Activated naive CD8-positive, alpha-beta T cell treated with anti-CD3 and anti-CD28 coated beads, Interleukin-2, amount 10 ng/mL, durations not matched to agents 7 days and 5 days (primary cell): ENCODE measurements at regions not wholly inside any gene's neighbourhood (a gene's known extent, or its start where the extent isn't known, plus 50 kb on each side); places are given as distances from the start of the nearest gene placed in this dataset.
"Not testable (repeated sequence)": the region's sequence is repeated elsewhere in the genome, so short reads cannot be mapped to it uniquely, and the experiment has no call there.

Source experiments
- ATAC-seq: fragments of 150-1000 bp; cut with Tn5 transposase; one replicate; pipeline ENCODE4 v1.10.0; 2021; ENCODE audit warnings: low read depth, moderate library complexity
- POLR2A ChIA-PET: fragments of 350-600 bp; sonication (Branson Sonifier 250); formaldehyde crosslinking; loops from one replicate; lab custom pipeline; 2021; ENCODE audit warnings: antibody characterized with exemption; lab: Charles Lee
- DNase-seq: peaks from one replicate; pipeline ENCODE4 v3.0.0; 2021
- H3K27ac Mint-ChIP-seq: one replicate; pipeline ENCODE4 v1.8.0; 2022; ENCODE audit warnings: mild to moderate bottlenecking, mixed read lengths
- H3K27me3 Mint-ChIP-seq: one replicate; pipeline ENCODE4 v1.8.0; 2022; ENCODE audit warnings: mild to moderate bottlenecking, moderate library complexity, mixed read lengths
- H3K36me3 Mint-ChIP-seq: one replicate; pipeline ENCODE4 v1.8.0; 2021; ENCODE audit warnings: mild to moderate bottlenecking, mixed read lengths
- H3K4me1 Mint-ChIP-seq: one replicate; pipeline ENCODE4 v1.8.0; 2021; ENCODE audit warnings: mixed read lengths
- H3K4me3 Mint-ChIP-seq: one replicate; pipeline ENCODE4 v1.8.0; 2022; ENCODE audit warnings: mild to moderate bottlenecking, moderate library complexity, mixed read lengths
- H3K9me3 Mint-ChIP-seq: one replicate; pipeline ENCODE4 v1.8.0; 2021; ENCODE audit warnings: mixed read lengths

GRCh38 chr12:25882266-25882665 is 76.2 kb upstream of the RASSF8 start:
- POLR2A ChIA-PET: no interaction called here
- H3K9me3 Mint-ChIP-seq: no peaks in the 10 kb centered on the region
- no peak overlapping the region for H3K27ac Mint-ChIP-seq
- ATAC-seq: no peak
- H3K4me3 Mint-ChIP-seq: no peak overlapping the region
- H3K27me3 Mint-ChIP-seq: peaks cover 2% of the 10 kb centered on the region
- H3K36me3 Mint-ChIP-seq: no peaks in the 10 kb centered on the region
- no peak for DNase-seq
- no peaks in the 10 kb centered on the region for H3K4me1 Mint-ChIP-seq

- peaks cover 2% of the 10 kb centered on the region for H3K27me3 Mint-ChIP-seq
- DNase-seq (no peak), ATAC-seq (no peak)
- no peaks in the 10 kb centered on the region for H3K9me3 Mint-ChIP-seq
- H3K27ac Mint-ChIP-seq: no peak overlapping the region
- POLR2A ChIA-PET: no interaction called here
- no peaks in the 10 kb centered on the region for H3K36me3 Mint-ChIP-seq
- H3K4me1 Mint-ChIP-seq: no peaks in the 10 kb centered on the region
- H3K4me3 Mint-ChIP-seq: no peak overlapping the region
These were observed 75.2 kb upstream of the RASSF8 start for GRCh38 chr12:25883026-25883916.

GRCh38 chr12:25884024-25884919 is 74.2 kb upstream of the RASSF8 start:
- Mint-ChIP-seq H3K27ac (no peak overlapping the region), H3K9me3 (no peaks in the 10 kb centered on the region), H3K4me3 (no peak overlapping the region), H3K36me3 (no peaks in the 10 kb centered on the region), H3K4me1 (no peaks in the 10 kb centered on the region), H3K27me3 (no peaks in the 10 kb centered on the region)
- DNase-seq (no peak), ATAC-seq (no peak)
- POLR2A ChIA-PET: no interaction called here

GRCh38 chr12:25884920-25885234 is 73.6 kb upstream of the RASSF8 start:
- H3K4me1 Mint-ChIP-seq: no peaks in the 10 kb centered on the region
- no peaks in the 10 kb centered on the region for H3K36me3 Mint-ChIP-seq
- DNase-seq (no peak), ATAC-seq (no peak)
- no peak overlapping the region for H3K4me3 Mint-ChIP-seq
- no peaks in the 10 kb centered on the region for H3K27me3 Mint-ChIP-seq
- POLR2A ChIA-PET: no interaction called here
- H3K9me3 Mint-ChIP-seq: no peaks in the 10 kb centered on the region
- no peak overlapping the region for H3K27ac Mint-ChIP-seq

GRCh38 chr12:25886396-25886795 is 72.1 kb upstream of the RASSF8 start:
- DNase-seq: no peak
- ATAC-seq: no peak
- Mint-ChIP-seq H3K36me3 (no peaks in the 10 kb centered on the region), H3K4me1 (no peaks in the 10 kb centered on the region), H3K27ac (no peak overlapping the region), H3K4me3 (no peak overlapping the region), H3K27me3 (no peaks in the 10 kb centered on the region), H3K9me3 (peaks cover 6% of the 10 kb centered on the region)
- POLR2A ChIA-PET: no interaction called here

- no peak overlapping the region for H3K27ac Mint-ChIP-seq
- H3K27me3 Mint-ChIP-seq: no peaks in the 10 kb centered on the region
- no peaks in the 10 kb centered on the region for H3K36me3 Mint-ChIP-seq
- H3K9me3 Mint-ChIP-seq: peaks cover 6% of the 10 kb centered on the region
- ATAC-seq (no peak), DNase-seq (no peak)
- H3K4me3 Mint-ChIP-seq: no peak overlapping the region
- H3K4me1 Mint-ChIP-seq: no peaks in the 10 kb centered on the region
- POLR2A ChIA-PET: no interaction called here
These were observed 71.1 kb upstream of the RASSF8 start for GRCh38 chr12:25887367-25887766.

GRCh38 chr12:25889185-25889584 is 69.3 kb upstream of the RASSF8 start:
- ATAC-seq: no peak
- POLR2A ChIA-PET: no interaction called here
- Mint-ChIP-seq H3K4me1 (no peaks in the 10 kb centered on the region), H3K9me3 (peaks cover 6% of the 10 kb centered on the region), H3K36me3 (no peaks in the 10 kb centered on the region), H3K27me3 (no peaks in the 10 kb centered on the region), H3K4me3 (no peak overlapping the region), H3K27ac (no peak overlapping the region)
- DNase-seq: no peak

- H3K27ac Mint-ChIP-seq, DNase-seq, H3K4me3 Mint-ChIP-seq, H3K27me3 Mint-ChIP-seq, H3K36me3 Mint-ChIP-seq, H3K9me3 Mint-ChIP-seq, ATAC-seq, H3K4me1 Mint-ChIP-seq, POLR2A ChIA-PET: not testable (repeated sequence)
These were observed 67.4 kb upstream of the RASSF8 start for GRCh38 chr12:25891095-25891494.

GRCh38 chr12:25894759-25895158 is 63.7 kb upstream of the RASSF8 start:
- Mint-ChIP-seq H3K27ac (no peak overlapping the region), H3K4me3 (no peak overlapping the region), H3K27me3 (peaks cover 1% of the 10 kb centered on the region), H3K36me3 (no peaks in the 10 kb centered on the region), H3K9me3 (peaks cover 6% of the 10 kb centered on the region), H3K4me1 (no peaks in the 10 kb centered on the region)
- POLR2A ChIA-PET: no interaction called here
- DNase-seq: no peak
- ATAC-seq: no peak

GRCh38 chr12:25896981-25897380 is 61.5 kb upstream of the RASSF8 start:
- POLR2A ChIA-PET: no interaction called here
- no peak overlapping the region for H3K27ac Mint-ChIP-seq
- DNase-seq: no peak
- H3K27me3 Mint-ChIP-seq: peaks cover 5% of the 10 kb centered on the region
- no peaks in the 10 kb centered on the region for H3K9me3 Mint-ChIP-seq
- no peaks in the 10 kb centered on the region for H3K36me3 Mint-ChIP-seq
- no peaks in the 10 kb centered on the region for H3K4me1 Mint-ChIP-seq
- ATAC-seq: no peak
- no peak overlapping the region for H3K4me3 Mint-ChIP-seq

GRCh38 chr12:25903603-25904245 is 54.8 kb upstream of the RASSF8 start:
- peaks cover 5% of the 10 kb centered on the region for H3K4me1 Mint-ChIP-seq
- peaks cover 5% of the 10 kb centered on the region for H3K9me3 Mint-ChIP-seq
- no peak for ATAC-seq
- no peak for DNase-seq
- no peak overlapping the region for H3K4me3 Mint-ChIP-seq
- POLR2A ChIA-PET: no interaction called here
- peaks cover 15% of the 10 kb centered on the region for H3K27me3 Mint-ChIP-seq
- H3K27ac Mint-ChIP-seq: no peak overlapping the region
- H3K36me3 Mint-ChIP-seq: peaks cover 2% of the 10 kb centered on the region

- H3K27ac Mint-ChIP-seq: no peak overlapping the region
- DNase-seq: no peak
- peaks cover 2% of the 10 kb centered on the region for H3K36me3 Mint-ChIP-seq
- H3K27me3 Mint-ChIP-seq: peaks cover 16% of the 10 kb centered on the region
- no peak for ATAC-seq
- POLR2A ChIA-PET: no interaction called here
- no peak overlapping the region for H3K4me3 Mint-ChIP-seq
- peaks cover 5% of the 10 kb centered on the region for H3K4me1 Mint-ChIP-seq
- H3K9me3 Mint-ChIP-seq: peaks cover 5% of the 10 kb centered on the region
These were observed 54.0 kb upstream of the RASSF8 start for GRCh38 chr12:25904442-25904841.

GRCh38 chr12:25906651-25907340 is 51.7 kb upstream of the RASSF8 start:
- Mint-ChIP-seq H3K4me3 (no peak overlapping the region), H3K36me3 (peaks cover 2% of the 10 kb centered on the region), H3K4me1 (peaks cover 5% of the 10 kb centered on the region), H3K27me3 (peaks cover 16% of the 10 kb centered on the region), H3K9me3 (peaks cover 5% of the 10 kb centered on the region), H3K27ac (no peak overlapping the region)
- DNase-seq: no peak
- POLR2A ChIA-PET: no interaction called here
- no peak for ATAC-seq
